ENCODE measurements at regions not wholly inside any gene's neighbourhood (a gene's known extent, or its start where the extent isn't known, plus 50 kb on each side); places are given as distances from the start of the nearest gene placed in this dataset.

GRCh38 chr3:87148020-87148419 is 79.1 kb upstream of the CHMP2B start:
- TF ChIP-seq POLR2A (IDR thresholded peaks at IDR 0.05) = no peak
- TF ChIP-seq CTCF (IDR thresholded peaks at IDR 0.05) = no peak
